ENCODE measurements at regions not wholly inside any gene's neighbourhood (a gene's known extent, or its start where the extent isn't known, plus 50 kb on each side); places are given as distances from the start of the nearest gene placed in this dataset.

- no peak for DNase-seq
- Histone ChIP-seq H3K27me3 (no peaks in the 10 kb centered on the region), H3K9me3 (no peaks in the 10 kb centered on the region), H3K36me3 (no peaks in the 10 kb centered on the region), H3K4me1 (peaks cover 0 to 10% (median under 1%) of the 10 kb centered on the region in 9 donors), H3K27ac (no peak overlapping the region), H3K4me3 (no peak overlapping the region)
- no peak for TF ChIP-seq CTCF (IDR thresholded peaks at IDR 0.05)
- intact Hi-C loops (cut with DNase I) = no loop called here
- no peak for ATAC-seq
- 35 to 45% methylated on average over 2 of the region's 2 CpGs for WGBS, 2 donors
These were observed 464.9 kb upstream of the ADGRL2 start for GRCh38 chr1:81335876-81336275.

GRCh38 chr1:81330521-81330920 lies 470.2 kb upstream of the ADGRL2 start:
- Histone ChIP-seq H3K4me1 (peaks cover 0 to 5% (median 0%) of the 10 kb centered on the region in 9 donors), H3K36me3 (no peaks in the 10 kb centered on the region), H3K4me3 (no peak overlapping the region), H3K27me3 (no peaks in the 10 kb centered on the region), H3K27ac (no peak overlapping the region), H3K9me3 (no peaks in the 10 kb centered on the region)
- intact Hi-C loops (cut with DNase I) = no loop called here
- TF ChIP-seq CTCF (IDR thresholded peaks at IDR 0.05) = no peak
- ATAC-seq (peak in 1 of 8 donors; percentile 72), DNase-seq (no peak)
- 21 to 38% methylated on average over 2 of the region's 2 CpGs for WGBS, 2 donors

DNA sequence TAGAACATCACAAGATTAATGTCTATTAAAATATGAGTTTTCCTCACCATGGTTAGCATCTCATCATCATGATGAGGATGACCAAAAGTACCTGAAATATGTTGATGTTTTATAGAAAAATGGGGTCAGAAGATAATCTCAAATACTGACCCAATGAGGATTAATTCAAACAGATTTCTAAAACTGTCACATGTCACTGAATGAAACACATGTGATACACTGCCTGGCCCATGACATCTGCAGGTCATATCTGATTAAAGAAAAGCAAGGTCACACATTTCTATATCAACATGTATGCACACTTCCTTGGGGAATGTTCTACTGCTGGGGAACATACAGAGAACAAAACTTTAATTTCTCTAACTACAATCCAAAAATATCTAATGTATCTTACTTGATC lies 470.6 kb upstream of the ADGRL2 start:
- intact Hi-C loops (cut with DNase I) = no loop called here
- no peak for ATAC-seq
- no peak for TF ChIP-seq CTCF (IDR thresholded peaks at IDR 0.05)
- Histone ChIP-seq H3K4me3 (no peak overlapping the region), H3K9me3 (no peaks in the 10 kb centered on the region), H3K4me1 (peaks cover 0 to 5% (median 0%) of the 10 kb centered on the region in 9 donors), H3K27ac (no peak overlapping the region), H3K27me3 (no peaks in the 10 kb centered on the region), H3K36me3 (no peaks in the 10 kb centered on the region)
- no peak for DNase-seq

- no peak for TF ChIP-seq CTCF (IDR thresholded peaks at IDR 0.05)
- DNase-seq (no peak), ATAC-seq (no peak)
- H3K36me3 ChIP-seq = no peaks in the 10 kb centered on the region
- intact Hi-C loops (cut with DNase I) = no loop called here
- H3K27ac ChIP-seq = no peak overlapping the region
- peaks cover 0 to 5% (median 0%) of the 10 kb centered on the region in 9 donors for H3K4me1 ChIP-seq
- WGBS, 2 donors = 60 to 93% methylated on average over 2 of the region's 2 CpGs
- H3K4me3 ChIP-seq = no peak overlapping the region
- H3K9me3 ChIP-seq = no peaks in the 10 kb centered on the region
- no peaks in the 10 kb centered on the region for H3K27me3 ChIP-seq
These were observed 471.7 kb upstream of the ADGRL2 start for GRCh38 chr1:81329041-81329440.

DNA sequence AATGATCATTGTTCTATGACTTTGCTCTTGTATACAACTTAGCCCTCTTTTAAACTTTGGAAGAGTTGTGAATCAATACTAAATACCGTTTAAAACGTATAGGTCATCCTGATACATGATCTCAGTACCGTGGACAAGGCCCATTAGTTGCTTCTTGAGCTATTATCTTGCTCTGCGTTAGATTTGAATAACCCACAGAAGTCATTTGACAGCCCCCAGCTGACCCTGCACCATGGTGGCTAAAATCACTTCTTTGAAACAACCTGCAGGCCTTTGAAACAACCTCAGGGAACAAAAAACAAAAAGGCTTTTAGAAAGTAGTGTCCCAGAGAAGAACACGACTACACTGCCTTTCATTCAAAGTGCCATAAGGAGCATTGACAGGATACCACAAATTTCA lies 473.0 kb upstream of the ADGRL2 start:
- no peaks in the 10 kb centered on the region for H3K27me3 ChIP-seq
- DNase-seq = no peak
- no peak overlapping the region for H3K27ac ChIP-seq
- no peak for TF ChIP-seq CTCF (IDR thresholded peaks at IDR 0.05)
- H3K36me3 ChIP-seq = no peaks in the 10 kb centered on the region
- H3K4me1 ChIP-seq = peaks cover 0 to 5% (median 0%) of the 10 kb centered on the region in 9 donors
- no peak for ATAC-seq
- intact Hi-C loops (cut with DNase I) = no loop called here
- WGBS, 2 donors = 69 to 70% methylated on average over 5 of the region's 5 CpGs
- no peaks in the 10 kb centered on the region for H3K9me3 ChIP-seq
- H3K4me3 ChIP-seq = no peak overlapping the region
